22Rv1 (cell line): ENCODE measurements at regions not wholly inside any gene's neighbourhood (a gene's known extent, or its start where the extent isn't known, plus 50 kb on each side); places are given as distances from the start of the nearest gene placed in this dataset.

Experiments used
- H3K27ac ChIP-seq: fragments of 450-650 bp; 2 replicates; pipeline ENCODE4 v1.5.1; 2017
- ZFX ChIP-seq: fragments of 450-650 bp; IDR thresholded peaks from 2 replicates; pipeline ENCODE4 v1.6.1; 2017; ENCODE audit warnings: antibody characterized with exemption, borderline replicate concordance
- TF ChIP-seq, protein P1 (sequence below): fragments of 450-650 bp; IDR thresholded peaks from 2 replicates; pipeline ENCODE4 v1.5.1; 2017; ENCODE audit warnings: mild to moderate bottlenecking

DNA sequence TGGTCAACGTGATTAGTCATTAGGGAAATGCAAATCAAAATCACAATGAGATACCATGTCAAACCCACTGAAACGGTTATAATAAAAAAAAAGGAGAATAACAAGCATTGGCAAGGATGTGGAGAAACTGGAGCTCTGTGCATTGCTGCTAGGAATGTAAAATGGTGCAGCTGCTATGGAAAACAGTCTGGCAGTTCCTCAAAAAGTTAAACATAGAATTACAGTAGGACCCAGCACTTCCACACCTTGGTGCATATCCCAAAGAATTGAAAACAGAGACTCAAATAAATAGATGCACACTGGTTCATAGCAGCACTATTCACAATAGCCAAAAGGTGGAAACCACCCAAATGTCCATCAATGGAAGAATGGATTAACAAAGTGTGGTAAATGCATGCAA is 201.5 kb upstream of the TUT7 start:
- no peak overlapping the region for H3K27ac ChIP-seq
- TF ChIP-seq, protein P1, sequence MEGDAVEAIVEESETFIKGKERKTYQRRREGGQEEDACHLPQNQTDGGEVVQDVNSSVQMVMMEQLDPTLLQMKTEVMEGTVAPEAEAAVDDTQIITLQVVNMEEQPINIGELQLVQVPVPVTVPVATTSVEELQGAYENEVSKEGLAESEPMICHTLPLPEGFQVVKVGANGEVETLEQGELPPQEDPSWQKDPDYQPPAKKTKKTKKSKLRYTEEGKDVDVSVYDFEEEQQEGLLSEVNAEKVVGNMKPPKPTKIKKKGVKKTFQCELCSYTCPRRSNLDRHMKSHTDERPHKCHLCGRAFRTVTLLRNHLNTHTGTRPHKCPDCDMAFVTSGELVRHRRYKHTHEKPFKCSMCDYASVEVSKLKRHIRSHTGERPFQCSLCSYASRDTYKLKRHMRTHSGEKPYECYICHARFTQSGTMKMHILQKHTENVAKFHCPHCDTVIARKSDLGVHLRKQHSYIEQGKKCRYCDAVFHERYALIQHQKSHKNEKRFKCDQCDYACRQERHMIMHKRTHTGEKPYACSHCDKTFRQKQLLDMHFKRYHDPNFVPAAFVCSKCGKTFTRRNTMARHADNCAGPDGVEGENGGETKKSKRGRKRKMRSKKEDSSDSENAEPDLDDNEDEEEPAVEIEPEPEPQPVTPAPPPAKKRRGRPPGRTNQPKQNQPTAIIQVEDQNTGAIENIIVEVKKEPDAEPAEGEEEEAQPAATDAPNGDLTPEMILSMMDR: no peak

DNA sequence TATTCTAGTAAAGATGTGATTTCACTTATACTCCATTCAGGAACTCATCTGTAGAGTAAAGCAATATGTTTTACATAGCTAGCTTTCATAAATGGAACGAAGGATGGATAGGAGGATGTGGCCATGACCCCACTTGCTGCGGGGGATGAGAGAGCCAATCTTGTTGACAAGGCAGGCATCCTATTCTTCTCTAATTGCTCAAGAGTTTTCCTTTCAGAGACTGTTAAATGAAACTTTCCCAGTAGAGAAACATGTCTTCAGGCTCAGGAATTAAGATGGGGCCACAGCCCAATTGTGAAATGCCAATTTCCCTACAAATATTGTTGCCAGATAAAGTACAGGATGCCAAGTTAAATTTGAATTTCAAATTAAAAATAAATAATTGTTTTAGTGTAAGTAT is 196.2 kb upstream of the TUT7 start:
- no peak overlapping the region for H3K27ac ChIP-seq

DNA sequence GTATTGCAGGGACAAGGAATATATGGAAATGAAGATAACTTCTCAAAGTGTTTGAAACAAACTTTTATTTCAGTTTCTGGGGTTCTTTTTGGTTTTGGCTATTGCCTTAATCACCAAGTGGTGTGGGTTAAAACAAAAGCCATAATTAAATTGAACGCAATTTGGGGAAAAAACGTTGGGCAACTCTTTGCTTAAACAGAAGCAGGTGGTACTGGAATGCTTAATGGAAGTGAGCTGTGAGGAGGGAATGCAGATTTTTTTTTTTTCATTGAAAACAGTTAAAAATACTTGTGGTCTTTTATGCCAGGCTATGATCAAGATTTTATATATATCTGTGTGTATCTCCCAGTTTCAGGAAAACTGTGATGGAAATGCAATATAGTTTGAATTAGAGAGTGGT is 195.7 kb upstream of the TUT7 start:
- TF ChIP-seq, protein P1: no peak
- TF ChIP-seq ZFX: no peak
- no peak overlapping the region for H3K27ac ChIP-seq

More for the DNA sequence above, 196.2 kb upstream of the TUT7 start:
- TF ChIP-seq, protein P1: no peak
- TF ChIP-seq ZFX: no peak

DNA sequence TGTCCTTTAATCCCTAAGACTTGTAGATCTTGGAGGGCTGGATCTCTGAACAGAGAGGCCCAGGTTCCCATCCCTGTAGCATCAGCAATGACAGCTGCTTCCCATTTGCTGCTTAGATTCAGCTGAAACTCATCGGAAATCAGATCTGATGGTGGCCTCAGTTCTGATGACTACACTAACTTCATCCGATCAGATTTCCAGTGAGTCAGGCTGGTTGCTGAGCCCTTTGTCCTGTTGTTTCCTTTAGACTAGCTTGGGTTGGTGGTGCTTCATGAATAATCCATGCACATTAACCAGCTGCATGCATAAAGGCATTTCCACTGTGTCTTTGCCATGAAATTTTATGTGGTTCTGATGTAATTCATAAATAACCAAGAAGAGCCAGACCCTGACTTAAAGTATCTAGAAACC is 195.2 kb upstream of the TUT7 start:
- TF ChIP-seq, protein P1: no peak
- no peak for TF ChIP-seq ZFX
- H3K27ac ChIP-seq: no peak overlapping the region

DNA sequence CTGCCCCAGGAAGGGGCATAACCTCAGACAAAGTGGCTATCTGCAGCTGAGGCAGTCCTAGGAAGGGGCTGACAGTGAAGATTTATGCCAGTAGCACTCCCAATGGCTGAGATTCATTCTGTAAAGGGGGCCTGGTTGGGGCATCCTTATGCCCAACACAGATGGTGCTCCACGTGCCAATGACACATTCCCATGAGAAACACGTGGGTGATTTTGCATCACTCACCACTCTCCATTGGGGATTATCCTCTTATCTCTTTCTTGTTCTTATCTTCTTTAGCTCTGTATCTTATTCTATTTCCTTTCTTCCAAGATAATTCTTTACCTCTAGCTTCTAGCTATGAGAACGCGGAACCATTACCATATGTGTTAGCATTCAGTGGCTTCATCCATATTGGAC is 194.0 kb upstream of the TUT7 start:
- TF ChIP-seq, protein P1: no peak
- TF ChIP-seq ZFX: no peak
- no peak overlapping the region for H3K27ac ChIP-seq

DNA sequence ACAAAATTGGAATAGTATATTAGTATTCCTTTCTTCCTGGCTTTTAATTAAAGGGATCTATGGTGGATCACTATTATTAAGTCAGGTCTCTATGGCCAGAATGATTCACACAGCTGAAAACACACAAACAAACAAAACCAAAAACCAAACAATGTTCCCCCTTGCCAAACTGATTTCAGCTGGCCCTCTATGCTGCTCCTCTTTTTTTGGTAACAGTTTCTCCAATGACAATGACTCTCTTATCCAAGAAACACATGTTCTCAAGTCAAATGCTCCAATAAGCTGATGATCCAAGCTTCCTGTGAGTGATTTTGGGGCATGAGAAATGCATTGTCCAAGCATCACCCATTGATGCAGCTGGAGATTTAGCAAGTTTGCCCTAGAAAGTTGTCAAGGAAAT is 193.4 kb upstream of the TUT7 start:
- TF ChIP-seq ZFX: no peak
- no peak overlapping the region for H3K27ac ChIP-seq

DNA sequence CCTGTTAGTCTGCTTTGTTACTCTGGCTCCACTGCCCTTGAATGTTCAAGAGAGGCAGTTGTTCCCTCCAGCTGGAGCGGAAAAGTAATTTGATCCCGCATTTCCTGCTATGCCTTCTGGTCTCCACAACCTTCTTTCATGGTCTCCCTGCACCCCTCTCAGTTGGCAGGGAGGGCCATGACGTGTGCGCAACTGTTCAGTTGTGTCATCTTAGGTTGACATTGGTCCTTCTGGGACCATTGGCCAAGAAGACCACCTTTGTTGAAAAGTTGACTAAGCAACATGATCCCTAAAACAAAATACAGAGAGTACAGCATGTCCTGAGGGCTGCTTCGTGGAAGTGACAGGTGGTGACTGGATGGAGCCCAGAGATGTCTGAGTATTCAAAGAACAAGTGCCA is 192.5 kb upstream of the TUT7 start:
- no peak overlapping the region for H3K27ac ChIP-seq
- TF ChIP-seq, protein P1: no peak
- no peak for TF ChIP-seq ZFX

DNA sequence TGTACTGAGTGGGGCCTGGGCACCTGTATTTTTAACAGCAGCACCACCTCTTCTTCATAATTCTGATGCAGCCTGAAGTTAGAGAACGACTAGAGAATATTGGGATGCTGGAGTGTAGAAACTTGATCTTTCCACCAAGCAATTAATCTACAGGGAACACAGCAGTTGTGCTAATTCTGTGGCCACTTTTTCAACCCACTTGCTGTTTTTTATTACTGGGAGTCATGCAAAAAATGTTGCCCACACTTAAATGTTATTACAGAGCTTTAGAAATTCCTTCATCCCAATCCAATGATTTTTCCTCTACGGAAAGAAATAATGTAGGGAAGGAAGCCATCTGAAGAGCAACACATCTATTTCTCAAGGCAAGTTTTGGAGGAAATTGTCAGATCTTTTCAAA is 190.9 kb upstream of the TUT7 start:
- no peak overlapping the region for H3K27ac ChIP-seq
- TF ChIP-seq, protein P1: no peak
- no peak for TF ChIP-seq ZFX
